HG02759 (cell line): ENCODE measurements at regions not wholly inside any gene's neighbourhood (a gene's known extent, or its start where the extent isn't known, plus 50 kb on each side); places are given as distances from the start of the nearest gene placed in this dataset.
"Not testable (repeated sequence)": the region's sequence is repeated elsewhere in the genome, so short reads cannot be mapped to it uniquely, and the experiment has no call there.

Experiments used
- ATAC-seq: cut with Tn5 transposase; IDR thresholded peaks from one replicate; pipeline ENCODE4 v1.9.1; 2021; ENCODE audit warnings: mild to moderate bottlenecking, moderate library complexity; ENCODE audit not compliant: unreplicated experiment

DNA sequence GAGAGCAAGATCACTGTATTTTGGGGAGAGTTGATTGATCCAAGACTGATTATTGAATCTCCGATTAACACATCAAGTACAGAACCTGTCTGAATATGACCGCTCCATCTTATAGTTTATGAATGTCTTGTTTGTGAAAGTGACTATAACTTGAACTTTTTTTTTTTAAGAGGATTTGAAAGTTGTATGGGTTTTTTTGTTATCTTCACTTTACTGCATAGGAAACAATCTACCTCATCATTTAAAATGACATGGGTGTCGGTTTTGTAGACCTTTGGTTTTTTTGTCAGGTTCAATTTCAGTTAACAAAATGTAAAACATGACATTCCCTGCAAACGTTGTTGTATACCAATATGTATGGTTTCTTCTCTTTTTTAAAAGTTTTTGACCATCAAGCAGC is 103.0 kb upstream of the NUDT6 start:
- ATAC-seq: no peak

DNA sequence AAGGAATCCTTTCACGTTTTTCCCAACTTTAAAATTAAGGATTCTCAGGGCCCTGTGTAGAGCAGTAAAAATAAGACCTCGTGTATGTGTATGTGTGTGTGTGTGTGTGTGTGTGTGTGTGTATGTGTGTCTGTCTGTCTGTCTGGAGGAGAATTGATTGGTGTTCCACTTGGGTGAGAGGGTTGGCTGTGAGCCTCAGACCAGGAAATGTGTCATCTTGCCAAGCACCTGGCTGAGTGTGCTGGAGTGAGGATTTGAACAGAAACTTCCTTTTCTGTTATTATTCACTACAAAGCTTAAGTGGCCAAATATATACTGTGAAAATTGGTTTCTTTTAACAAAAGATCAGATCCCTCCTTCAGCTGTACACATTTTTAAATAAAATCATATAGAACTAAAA is 103.6 kb upstream of the NUDT6 start:
- ATAC-seq: not testable (repeated sequence)

DNA sequence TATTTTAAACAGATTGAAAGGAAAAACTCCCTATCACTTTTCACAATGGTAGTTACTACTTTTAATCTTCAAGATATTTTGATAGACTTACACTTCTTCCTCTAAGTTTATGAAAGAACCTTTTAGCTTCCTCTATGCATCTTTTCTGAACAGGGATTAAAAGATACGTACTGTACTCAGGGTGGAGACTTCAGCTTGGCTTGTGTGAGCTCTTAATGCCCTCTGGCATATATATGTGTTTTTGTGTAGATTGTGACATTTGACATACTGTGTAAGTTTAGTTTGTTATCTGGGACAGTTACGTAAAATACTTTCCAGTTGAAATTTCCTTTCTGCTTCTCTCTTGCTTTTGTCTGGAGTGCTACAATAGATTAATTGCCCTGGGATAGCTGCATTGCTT is 109.3 kb upstream of the NUDT6 start:
- no peak for ATAC-seq

DNA sequence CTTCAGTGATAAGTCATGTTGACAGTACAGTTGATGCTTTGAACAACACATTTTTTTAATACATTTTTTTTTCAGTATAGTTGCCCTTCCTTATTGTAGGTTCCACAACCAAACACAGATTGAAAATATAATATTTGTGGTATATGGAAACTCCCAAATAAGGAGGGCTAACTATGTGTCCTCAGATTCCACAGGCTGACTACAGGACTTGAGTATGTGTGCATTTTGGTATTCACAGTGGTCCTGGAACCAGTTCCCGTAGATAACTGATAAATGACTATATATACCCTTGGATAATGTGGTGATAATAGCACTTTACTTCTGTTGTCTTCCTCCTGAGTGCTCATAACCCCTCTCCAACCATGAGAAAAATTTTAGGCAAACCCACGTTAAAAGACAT is 111.6 kb upstream of the NUDT6 start:
- no peak for ATAC-seq

DNA sequence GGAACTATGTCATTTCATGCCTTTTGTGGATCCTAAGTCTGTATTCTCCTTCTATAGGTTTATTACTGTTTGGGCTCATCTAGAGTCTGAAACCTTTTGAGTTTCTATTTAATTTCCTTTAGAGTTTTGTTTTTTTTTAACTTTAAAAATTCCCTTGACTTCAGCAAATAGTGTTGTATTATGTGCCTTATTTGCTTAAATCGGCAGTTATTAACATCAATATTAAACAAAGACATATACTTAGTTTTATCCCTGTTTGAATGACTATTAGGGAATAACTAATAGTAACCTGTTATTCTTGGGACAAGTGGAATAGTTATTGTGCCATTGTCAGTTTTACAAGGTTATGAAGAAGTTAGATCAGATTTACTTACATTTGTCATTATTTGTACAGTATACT is 112.8 kb upstream of the NUDT6 start:
- no peak for ATAC-seq

DNA sequence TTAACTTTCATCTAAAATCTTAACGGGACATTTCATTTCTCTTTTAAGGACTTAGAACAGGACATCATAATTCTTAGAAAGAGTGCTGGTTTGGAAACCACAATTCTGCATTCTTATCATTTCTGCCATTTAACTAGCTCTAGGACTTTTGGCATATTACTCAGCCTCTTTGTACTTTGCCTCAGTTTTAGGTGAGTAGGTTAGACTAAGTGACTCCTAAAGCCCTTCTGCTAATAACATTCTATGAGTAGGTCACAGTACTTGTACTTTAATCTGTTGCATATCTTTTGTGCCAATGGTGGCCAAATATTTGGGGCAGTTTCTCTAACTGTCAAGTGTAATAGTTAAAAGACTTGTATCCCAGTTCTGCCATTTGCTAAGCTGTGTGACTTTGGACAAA is 115.4 kb upstream of the NUDT6 start:
- no peak for ATAC-seq

DNA sequence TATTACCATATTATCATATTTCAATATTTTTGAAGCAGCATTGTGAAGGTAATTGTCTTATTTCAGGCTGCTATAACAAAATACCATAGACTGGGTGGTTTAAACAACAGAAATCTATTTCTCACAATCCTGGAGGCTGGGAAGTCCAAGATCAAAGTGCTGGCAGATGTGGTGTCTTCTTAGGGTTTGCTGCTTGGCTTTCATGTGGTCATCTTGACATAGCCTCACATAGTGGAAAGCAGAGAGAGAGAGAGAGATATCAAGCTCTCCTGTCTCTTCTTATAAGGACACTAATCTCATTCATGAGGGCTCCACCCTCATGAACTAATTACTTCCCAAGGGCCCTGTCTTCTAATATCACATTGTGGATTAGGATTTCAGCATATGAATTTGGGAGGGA is 119.7 kb upstream of the NUDT6 start:
- no peak for ATAC-seq

DNA sequence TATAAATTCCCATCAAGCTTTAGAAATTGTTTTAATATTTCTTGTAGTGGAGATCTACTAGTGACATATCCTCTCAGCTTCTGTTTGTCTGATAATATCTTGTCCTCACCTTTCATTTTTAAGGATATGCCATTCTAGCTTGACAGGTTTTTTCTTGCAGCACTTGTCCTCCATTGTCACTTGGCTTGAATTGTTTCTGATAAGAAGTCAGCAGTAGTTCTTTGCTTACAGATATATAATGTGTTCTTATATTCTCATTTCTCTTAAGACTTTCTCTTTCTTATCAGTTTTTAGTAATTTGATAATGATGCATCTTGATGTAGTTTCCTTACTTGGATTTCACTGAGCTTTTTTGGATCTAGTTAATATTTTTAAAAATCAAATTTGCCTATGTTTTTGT is 120.6 kb upstream of the NUDT6 start:
- no peak for ATAC-seq

DNA sequence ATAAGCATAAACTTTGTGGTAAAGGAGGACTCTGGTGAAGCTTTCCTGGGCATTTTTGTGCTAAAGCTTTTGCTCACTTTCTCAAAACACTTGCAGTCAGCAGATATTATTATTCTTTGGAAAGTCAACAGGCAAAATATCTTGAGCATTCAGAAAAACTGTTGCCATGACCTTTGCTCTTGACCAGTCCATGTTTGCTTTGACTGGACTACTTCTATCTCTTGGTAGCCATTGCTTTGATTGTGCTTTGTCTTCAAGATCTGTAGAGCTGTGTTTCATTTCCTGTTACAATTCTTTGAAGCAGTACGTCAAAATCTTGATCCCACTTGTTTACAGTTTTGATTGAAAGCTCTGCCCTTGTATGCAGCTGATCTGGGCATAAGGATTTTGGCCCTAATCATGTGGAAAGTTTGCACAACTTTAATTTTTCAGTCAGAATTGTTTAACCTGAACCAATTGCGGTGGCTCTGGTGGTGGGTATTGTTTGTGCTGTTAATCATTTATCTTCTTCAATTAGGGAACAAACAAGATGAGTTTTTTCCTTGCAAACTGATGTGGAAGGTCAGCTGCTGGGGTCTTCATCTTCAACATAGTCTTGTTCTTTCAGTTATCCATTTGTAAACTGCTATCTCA is 121.5 kb upstream of the NUDT6 start:
- ATAC-seq: no peak

DNA sequence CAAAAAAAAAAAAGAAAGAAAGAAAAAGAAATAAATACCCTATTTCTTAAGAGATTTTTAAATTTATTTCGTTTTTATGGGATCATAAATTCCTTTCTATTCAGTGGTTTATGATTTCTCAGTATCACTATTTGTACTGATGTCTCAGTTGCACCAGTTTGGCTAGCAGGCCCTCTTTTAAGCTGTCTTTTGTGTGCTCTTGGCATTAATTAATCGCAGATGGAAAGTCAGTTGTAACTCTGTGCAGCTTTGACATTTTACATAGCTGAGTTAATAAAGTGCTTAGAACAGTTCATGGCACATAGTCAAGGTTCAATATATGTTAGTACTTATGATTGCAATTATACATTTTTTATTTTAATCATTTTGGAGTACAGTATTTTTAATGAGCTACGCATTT is 123.7 kb upstream of the NUDT6 start:
- ATAC-seq: no peak

DNA sequence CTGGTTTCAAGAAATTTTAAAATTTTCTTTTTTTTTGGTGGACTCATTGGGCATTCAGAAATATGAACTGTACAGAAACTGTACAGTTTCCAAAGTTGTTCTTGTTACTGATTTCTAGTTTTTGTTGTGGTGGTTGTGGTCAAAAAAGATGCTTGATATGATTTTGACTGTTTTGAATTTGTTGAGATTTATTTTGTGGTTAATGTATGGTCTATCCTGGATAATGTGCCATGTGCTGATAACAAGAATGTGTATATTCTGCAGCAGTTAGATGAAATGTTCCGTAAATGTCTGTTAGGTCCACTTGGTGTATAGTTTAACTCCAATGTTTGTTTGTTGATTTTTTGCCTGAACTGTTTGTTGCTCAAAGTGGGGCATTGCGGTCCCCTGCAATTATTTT is 127.6 kb upstream of the NUDT6 start:
- no peak for ATAC-seq

DNA sequence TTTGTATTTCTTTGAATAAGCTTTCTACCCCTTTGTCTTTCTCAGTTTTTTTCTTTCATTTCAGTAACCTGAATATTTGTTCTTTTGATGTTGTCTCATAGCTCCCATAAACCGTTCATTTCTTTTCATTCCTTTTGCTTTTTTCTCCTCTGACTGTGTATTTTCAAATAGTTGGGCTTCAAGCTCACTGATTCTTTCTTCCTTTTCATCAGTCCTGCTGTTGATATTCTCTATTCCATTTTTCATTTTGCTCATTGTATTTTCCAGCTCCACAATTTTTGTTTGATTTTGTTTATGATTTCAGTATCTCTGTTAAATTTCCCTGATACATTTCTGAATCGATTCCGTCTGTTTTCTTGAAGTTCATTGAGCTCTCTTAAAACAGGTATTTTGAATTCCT is 129.6 kb upstream of the NUDT6 start:
- no peak for ATAC-seq

DNA sequence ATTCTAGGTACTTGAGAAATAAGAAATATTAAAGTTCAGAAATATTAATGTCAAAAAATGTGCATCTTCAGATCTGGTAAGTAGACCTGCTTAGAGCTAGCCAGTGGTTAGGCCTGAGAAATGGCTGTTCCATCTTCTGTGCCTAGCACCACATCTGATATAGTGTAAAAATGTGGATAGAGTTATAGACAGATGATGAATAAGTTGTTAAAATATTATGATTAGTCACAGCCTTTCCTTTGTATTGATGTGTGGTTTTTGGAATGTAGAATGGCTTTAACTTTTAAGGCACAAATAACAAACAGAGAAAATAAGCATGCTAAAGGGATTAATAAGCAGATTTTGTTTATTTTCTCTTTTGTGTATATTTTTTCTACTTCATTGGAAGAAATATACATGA is 133.5 kb upstream of the NUDT6 start:
- no peak for ATAC-seq

DNA sequence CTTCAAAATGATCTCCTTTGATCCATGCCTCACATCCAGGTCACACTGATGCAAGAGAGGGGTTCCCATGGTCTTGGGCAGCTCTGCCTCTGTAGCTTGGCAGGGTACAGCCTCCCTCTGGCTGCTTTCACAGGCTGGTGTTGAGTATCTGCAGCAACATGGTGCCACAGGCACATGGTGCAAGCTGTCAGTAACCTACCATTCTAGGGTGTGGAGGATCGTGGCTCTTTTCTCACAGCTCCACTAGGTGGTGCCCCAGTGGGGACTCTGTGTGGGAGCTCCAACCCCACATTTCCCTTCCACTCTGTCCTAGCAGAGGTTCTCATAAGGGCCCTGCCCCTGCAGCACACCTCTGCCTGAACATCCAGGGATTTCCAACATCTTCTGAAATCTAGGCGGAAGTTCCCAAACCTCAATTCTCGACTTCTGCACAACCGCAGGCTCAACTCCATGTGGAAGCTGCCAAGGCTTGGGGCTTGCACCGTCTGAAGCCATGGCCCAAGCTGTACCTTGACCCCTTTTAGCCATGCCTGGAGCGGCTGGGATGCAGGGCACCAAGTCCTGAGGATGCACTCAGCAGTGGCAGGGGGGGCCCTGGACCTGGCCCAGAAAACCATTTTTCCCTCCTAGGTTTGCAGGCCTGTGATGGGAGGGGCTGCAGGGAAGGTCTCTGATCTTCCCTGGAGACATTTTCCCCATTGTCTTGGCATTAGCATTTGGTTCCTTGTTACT is 137.8 kb upstream of the NUDT6 start:
- ATAC-seq: no peak

DNA sequence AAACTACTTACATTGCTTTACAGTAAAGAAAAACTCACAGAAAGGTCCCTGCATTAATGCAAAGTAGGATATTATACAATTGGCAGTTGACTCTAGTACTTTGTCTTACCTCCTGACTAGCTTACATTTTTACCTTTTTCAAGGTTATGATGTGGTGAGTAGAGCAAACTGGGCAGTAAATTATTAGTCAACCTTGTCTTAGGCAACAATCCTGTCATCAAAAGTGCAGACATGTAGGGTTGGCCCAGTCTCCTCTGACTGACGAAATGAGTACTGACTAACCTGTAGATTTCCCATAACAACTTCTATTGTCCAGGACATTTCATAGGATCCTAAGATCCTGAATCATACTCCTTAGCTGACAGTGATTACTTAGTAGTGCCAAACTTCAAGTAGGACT is 142.0 kb upstream of the NUDT6 start:
- no peak for ATAC-seq

DNA sequence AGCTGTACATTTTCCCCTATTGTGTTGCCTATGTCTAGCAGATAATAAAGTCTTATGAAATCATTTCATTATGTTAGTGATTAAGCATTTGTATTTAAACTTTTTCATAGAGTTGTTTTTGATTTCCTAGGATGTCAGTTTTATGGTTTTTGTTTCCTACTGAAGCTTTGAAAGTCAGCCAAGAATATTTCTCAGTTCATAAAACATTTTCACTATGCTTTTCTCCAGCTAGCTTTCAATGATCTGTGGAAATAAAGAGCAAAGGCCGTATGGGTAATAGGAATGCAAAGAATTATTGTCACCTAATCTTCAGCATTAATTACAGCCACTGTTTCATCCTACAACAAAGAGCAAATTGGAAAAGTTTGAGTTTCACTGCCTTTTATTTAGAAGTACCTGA is 145.7 kb upstream of the NUDT6 start:
- no peak for ATAC-seq

DNA sequence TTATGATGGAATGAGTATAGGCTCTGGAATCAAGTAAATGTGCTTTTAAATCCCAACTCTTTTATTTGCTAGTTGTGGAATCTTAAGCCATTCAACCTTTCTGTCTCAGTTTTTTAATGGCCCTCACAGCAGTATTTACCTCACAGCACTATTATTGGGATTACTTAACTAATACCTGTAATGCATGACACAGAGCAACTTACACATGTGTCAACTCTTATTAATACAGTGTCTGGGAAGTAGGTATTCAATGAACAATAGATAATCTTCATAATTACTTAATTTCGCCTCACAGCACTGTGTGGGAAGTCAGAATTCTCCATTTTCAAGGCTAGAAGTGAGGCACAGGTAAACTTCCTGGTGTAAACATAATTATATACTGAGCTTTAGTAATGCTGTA is 149.7 kb upstream of the NUDT6 start:
- no peak for ATAC-seq

DNA sequence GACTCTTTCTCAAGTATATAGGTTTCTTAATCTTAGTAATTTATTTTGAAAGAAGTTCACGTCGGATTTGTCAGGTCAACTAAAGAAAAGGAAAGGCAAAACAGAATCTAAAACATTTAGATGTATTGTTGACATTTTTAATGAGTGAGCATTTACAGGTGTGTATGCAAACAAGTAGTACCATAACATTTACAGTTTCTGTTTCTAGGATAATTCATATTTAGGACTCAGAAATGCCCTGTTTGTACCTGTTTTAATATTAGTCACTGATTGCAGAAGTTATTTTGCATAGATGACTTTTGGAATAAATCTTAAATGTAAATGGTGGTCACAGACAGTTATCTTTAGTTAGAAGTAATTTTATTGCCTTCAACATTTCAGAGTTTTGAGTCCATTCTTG is 151.3 kb upstream of the NUDT6 start:
- ATAC-seq: no peak

DNA sequence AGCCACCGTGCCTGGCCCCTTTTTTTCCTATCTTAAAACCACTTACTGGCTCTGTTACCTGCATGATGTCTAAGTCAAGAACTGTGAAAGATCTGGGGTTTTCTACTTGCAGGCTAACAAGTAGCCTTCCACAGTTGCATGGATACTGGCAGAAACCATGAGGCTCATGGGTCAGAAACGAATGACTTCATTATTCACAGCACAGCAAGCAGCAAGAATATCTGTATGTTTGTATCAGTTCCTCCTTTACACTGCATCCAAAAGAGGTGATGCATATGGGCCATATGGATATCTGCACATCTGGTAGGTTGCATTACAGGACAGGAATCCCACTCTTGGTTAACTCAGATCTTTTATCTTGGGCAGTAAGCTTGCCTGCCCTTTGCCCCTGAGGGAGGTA is 154.9 kb upstream of the NUDT6 start:
- no peak for ATAC-seq

DNA sequence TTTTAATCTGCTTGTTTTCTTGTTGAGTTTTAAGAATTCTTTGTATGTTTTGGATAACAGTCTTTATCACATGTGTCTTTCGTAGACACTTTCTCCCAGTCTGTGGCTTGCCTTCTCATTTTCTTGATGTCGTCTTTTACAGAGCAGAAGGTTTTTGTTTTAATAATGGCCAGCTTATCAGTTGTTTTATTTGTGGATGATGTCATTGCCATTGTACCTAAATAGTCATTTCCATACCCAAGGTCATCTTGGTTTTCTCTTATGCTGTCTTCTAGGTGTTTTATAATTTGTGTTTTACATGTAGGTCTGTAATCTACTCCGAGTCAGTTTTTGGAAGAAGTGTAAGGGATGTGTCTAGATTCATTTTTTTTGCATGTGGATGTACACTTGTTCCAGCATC is 159.6 kb upstream of the NUDT6 start:
- no peak for ATAC-seq

DNA sequence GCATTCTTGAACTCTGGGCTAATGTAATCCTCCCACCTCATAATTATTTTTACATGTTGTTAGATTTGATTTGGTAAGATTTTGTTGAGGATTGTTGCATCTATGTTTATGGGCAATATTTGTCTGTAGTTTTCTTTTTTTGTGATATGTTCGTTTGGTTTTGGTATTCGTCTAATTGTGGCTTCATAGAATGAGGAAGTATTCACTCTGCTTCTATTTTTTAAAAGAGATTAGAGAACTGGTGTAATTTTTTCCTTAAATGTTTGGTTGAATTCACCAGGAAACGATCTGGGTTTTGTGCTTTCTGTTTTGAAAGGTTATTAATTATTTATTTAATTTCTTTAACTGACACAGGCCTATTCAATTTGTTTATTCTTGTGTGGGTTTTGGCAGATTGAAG is 161.2 kb upstream of the NUDT6 start:
- no peak for ATAC-seq

DNA sequence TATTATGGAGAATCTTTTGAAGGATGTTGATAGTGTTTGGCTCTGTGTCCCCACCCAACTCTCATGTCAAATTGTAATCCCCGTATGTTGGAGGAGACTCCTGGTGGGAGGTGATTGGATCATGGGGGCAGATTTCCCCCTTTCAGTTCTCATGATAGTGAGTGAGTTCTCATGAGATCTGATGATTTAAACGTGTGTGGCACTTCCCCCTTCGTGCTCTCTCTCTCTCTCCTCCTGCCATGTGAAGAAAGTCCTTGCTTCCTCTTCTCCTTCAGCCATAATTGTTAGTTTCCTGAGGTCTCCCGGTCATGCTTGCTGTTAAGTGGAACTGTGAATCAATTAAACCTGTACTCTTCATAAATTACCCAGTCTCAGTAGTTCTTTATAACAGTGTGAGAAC is 166.1 kb upstream of the NUDT6 start:
- no peak for ATAC-seq

DNA sequence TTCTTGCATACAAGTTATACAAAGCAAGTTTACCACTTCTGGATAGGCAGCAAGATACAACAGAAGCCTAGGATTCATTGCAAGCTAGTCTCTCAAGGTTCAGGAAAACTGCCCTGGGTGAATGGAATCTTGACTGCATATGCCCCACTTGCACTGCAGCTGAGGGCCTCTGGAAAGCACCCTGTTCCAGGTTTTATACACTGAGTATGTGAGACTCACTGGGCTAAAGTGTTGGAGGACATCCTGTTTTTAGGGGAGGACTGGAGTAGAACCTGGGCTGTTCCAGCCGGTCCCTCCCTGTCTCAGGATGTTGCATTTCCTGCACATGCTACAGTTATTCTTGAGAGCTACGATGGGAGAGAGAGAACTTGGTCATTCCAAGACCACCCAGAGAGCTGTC is 168.5 kb upstream of the NUDT6 start:
- ATAC-seq: no peak
